Progenitor cell of endocrine pancreas (in vitro differentiated cells): ENCODE measurements at regions not wholly inside any gene's neighbourhood (a gene's known extent, or its start where the extent isn't known, plus 50 kb on each side); places are given as distances from the start of the nearest gene placed in this dataset.

Experiments
- DNase-seq: peaks from one replicate; pipeline ENCODE4 v3.0.0; 2021; ENCODE audit warnings: low spot score; ENCODE audit not compliant: unreplicated experiment
- H3K27ac Mint-ChIP-seq: 2 replicates; pipeline ENCODE4 v1.8.0; 2021; ENCODE audit warnings: mild to moderate bottlenecking, moderate library complexity, mixed read lengths
- H3K27me3 Mint-ChIP-seq: 2 replicates; pipeline ENCODE4 v1.8.0; 2021; ENCODE audit warnings: mixed read lengths
- H3K36me3 Mint-ChIP-seq: 2 replicates; pipeline ENCODE4 v1.8.0; 2022; ENCODE audit warnings: mixed read lengths; ENCODE audit not compliant: insufficient read depth
- H3K4me1 Mint-ChIP-seq: 2 replicates; pipeline ENCODE4 v1.8.0; 2021; ENCODE audit warnings: low read depth, mixed read lengths
- H3K4me3 Mint-ChIP-seq: 2 replicates; pipeline ENCODE4 v1.8.0; 2021; ENCODE audit warnings: low read depth, mild to moderate bottlenecking, moderate library complexity, mixed read lengths
- H3K9me3 Mint-ChIP-seq: 2 replicates; pipeline ENCODE4 v1.8.0; 2021; ENCODE audit warnings: low read depth, mixed read lengths
- CTCF ChIP-seq: fragments of 200-600 bp; sonication (generic); IDR thresholded peaks from one replicate; pipeline ENCODE4 v1.5.0; 2021; ENCODE audit warnings: antibody characterized with exemption, mild to moderate bottlenecking; ENCODE audit not compliant: unreplicated experiment

GRCh38 chr1:83750201-83750600 is 248.7 kb downstream of the TTLL7 start:
- no peak overlapping the region for H3K27ac Mint-ChIP-seq
- no peaks in the 10 kb centered on the region for H3K36me3 Mint-ChIP-seq
- H3K9me3 Mint-ChIP-seq = peaks cover 4% of the 10 kb centered on the region
- no peak for DNase-seq
- no peak overlapping the region for H3K4me3 Mint-ChIP-seq
- H3K4me1 Mint-ChIP-seq = peaks cover 22% of the 10 kb centered on the region
- H3K27me3 Mint-ChIP-seq = no peaks in the 10 kb centered on the region
- no peak for TF ChIP-seq CTCF

GRCh38 chr1:83747853-83748482 is 251.0 kb downstream of the TTLL7 start:
- no peaks in the 10 kb centered on the region for H3K27me3 Mint-ChIP-seq
- peaks cover 4% of the 10 kb centered on the region for H3K9me3 Mint-ChIP-seq
- DNase-seq = no peak

GRCh38 chr1:83746234-83746633 is 252.7 kb downstream of the TTLL7 start:
- DNase-seq = no peak
- H3K36me3 Mint-ChIP-seq = no peaks in the 10 kb centered on the region
- peaks cover 44% of the 10 kb centered on the region for H3K4me1 Mint-ChIP-seq
- peaks cover under 1% of the 10 kb centered on the region for H3K9me3 Mint-ChIP-seq
- H3K4me3 Mint-ChIP-seq = no peak overlapping the region
- no peaks in the 10 kb centered on the region for H3K27me3 Mint-ChIP-seq
- TF ChIP-seq CTCF = no peak
- no peak overlapping the region for H3K27ac Mint-ChIP-seq

More at GRCh38 chr1:83747853-83748482, 251.0 kb downstream of the TTLL7 start:
- H3K4me3 Mint-ChIP-seq = no peak overlapping the region
- TF ChIP-seq CTCF = no peak
- H3K36me3 Mint-ChIP-seq = no peaks in the 10 kb centered on the region
- peaks cover 29% of the 10 kb centered on the region for H3K4me1 Mint-ChIP-seq
- H3K27ac Mint-ChIP-seq = peak overlapping the region; percentile 23

GRCh38 chr1:83742446-83742845 is 256.5 kb downstream of the TTLL7 start:
- DNase-seq = no peak
- Mint-ChIP-seq H3K27me3 (no peaks in the 10 kb centered on the region), H3K4me1 (peaks cover 44% of the 10 kb centered on the region), H3K4me3 (no peak overlapping the region), H3K9me3 (no peaks in the 10 kb centered on the region), H3K36me3 (no peaks in the 10 kb centered on the region), H3K27ac (peak overlapping the region; percentile 12)
- TF ChIP-seq CTCF = no peak

- DNase-seq = no peak
- Mint-ChIP-seq H3K4me1 (peaks cover 44% of the 10 kb centered on the region), H3K27ac (peak overlapping the region; percentile 91), H3K27me3 (no peaks in the 10 kb centered on the region), H3K4me3 (no peak overlapping the region), H3K9me3 (no peaks in the 10 kb centered on the region), H3K36me3 (no peaks in the 10 kb centered on the region)
- TF ChIP-seq CTCF = no peak
Observed at GRCh38 chr1:83741770-83742169, 257.2 kb downstream of the TTLL7 start.
